ENCODE measurements at regions not wholly inside any gene's neighbourhood (a gene's known extent, or its start where the extent isn't known, plus 50 kb on each side); places are given as distances from the start of the nearest gene placed in this dataset.

DNA sequence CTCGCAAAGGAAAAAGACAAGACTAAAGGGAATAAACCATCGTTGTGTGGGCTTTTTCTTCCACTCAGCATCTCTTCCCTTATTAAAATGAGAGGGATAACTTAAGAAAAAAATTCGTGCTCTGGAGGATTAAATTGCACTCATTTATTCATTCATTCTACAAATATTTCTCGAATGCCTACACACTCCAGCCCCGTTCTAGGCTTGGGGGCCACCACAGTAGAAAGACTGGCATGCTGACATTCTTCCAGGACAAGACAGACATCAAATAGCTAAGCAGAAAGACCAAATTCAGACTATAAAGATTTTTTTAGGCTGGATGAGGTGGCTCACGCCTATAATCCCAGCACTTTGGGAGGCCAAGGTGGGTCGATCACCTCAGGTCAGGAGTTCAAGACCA, 65.3 kb upstream of the IL12A start:
- TF ChIP-seq, protein P1, sequence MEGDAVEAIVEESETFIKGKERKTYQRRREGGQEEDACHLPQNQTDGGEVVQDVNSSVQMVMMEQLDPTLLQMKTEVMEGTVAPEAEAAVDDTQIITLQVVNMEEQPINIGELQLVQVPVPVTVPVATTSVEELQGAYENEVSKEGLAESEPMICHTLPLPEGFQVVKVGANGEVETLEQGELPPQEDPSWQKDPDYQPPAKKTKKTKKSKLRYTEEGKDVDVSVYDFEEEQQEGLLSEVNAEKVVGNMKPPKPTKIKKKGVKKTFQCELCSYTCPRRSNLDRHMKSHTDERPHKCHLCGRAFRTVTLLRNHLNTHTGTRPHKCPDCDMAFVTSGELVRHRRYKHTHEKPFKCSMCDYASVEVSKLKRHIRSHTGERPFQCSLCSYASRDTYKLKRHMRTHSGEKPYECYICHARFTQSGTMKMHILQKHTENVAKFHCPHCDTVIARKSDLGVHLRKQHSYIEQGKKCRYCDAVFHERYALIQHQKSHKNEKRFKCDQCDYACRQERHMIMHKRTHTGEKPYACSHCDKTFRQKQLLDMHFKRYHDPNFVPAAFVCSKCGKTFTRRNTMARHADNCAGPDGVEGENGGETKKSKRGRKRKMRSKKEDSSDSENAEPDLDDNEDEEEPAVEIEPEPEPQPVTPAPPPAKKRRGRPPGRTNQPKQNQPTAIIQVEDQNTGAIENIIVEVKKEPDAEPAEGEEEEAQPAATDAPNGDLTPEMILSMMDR (conservative IDR thresholded peaks at IDR 0.05; ENCODE audit: low read length), result no peak
- TF ChIP-seq EZH2phosphoT487 (IDR thresholded peaks at IDR 0.05; ENCODE audit: borderline replicate concordance, low read depth, low read length), result no peak

All from OCI-LY7 (cell line).